ENCODE measurements at regions not wholly inside any gene's neighbourhood (a gene's known extent, or its start where the extent isn't known, plus 50 kb on each side); places are given as distances from the start of the nearest gene placed in this dataset.

DNA sequence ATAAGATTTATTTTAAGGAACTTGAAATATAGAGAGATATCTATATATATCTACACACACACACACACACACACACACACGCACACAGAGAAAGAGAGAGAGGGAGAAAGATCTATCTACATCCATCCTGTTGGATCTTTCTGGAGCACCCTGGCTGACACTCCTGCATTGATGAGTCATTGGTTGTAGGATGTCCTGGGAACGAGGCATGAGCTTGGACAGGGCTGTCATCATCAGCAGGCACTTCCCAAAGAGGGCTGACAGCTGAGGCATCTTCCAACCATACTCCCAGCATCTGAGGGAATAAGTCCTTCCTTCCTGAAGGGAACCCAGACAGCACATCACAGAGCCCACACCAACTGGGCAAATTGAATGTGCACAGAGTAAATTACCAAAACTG, 99.1 kb upstream of the ERG start:
- Histone ChIP-seq H3K4me3 (ENCODE audit: low read length) (no peak overlapping the region), H3K4me1 (ENCODE audit: insufficient read depth, low read length) (no peaks in the 10 kb centered on the region), H3K9me3 (ENCODE audit: low read length) (no peaks in the 10 kb centered on the region), H2AFZ (ENCODE audit: low read depth, low read length) (no peak overlapping the region), H3K36me3 (ENCODE audit: insufficient read depth, low read length) (no peaks in the 10 kb centered on the region), H3K27me3 (ENCODE audit: insufficient read depth, low read length) (no peaks in the 10 kb centered on the region)

DNA sequence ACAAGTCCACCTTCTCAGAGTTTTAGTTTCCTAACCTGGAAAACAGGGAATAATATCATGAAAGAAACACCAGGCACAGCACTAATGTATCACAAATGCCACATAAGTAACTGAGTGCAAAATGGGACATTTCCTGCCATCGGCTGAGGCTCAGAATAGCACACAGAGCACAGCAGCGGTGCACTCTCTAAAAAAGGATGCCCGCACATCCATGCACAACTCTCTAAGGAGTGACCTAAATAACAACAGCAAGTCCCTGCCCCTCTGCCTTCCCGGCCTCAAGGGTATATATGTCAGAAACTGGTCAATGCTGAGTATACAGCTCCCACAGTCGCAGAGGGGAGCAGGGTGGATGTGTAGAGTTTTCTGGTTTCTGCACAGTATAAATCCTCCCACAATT, 100.1 kb upstream of the ERG start:
- H3K27me3 ChIP-seq (ENCODE audit: insufficient read depth, low read length): no peaks in the 10 kb centered on the region
- H3K9me3 ChIP-seq (ENCODE audit: low read length): no peaks in the 10 kb centered on the region
- H3K4me1 ChIP-seq (ENCODE audit: insufficient read depth, low read length): no peaks in the 10 kb centered on the region
- H3K36me3 ChIP-seq (ENCODE audit: insufficient read depth, low read length): no peaks in the 10 kb centered on the region
- no peak overlapping the region for H3K4me3 ChIP-seq (ENCODE audit: low read length)
- H2AFZ ChIP-seq (ENCODE audit: low read depth, low read length): no peak overlapping the region

DNA sequence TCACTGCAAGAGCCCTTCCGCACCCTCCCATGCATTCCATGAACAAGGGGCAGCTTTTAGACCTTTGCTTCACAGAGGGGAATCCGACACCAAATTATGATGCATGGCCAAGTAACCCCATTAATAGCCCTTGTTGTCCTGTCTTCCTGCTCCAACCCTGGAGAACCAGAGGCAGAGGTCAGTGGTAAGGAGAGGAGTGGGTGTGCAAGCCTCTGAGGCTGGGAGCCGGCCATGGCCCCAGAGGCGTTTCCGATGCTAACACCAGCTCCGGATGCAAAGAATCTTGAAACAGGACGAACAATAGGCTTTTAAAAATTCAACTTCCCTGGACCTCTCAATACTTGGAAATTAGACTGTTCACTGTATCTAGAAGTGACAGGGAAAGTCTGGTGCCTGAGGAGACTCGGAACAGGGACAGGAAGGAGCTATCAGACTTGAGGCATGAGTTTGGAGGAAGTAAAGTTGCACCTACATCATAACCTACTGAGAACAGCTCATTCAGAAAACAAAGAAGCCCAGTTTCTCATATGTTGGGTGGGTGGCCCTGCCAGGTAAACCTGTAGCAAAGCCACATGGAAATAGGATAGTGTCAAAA, 101.2 kb upstream of the ERG start:
- Histone ChIP-seq H2AFZ (ENCODE audit: low read depth, low read length) (no peak overlapping the region), H3K9me3 (ENCODE audit: low read length) (no peaks in the 10 kb centered on the region), H3K27me3 (ENCODE audit: insufficient read depth, low read length) (no peaks in the 10 kb centered on the region), H3K4me3 (ENCODE audit: low read length) (no peak overlapping the region), H3K36me3 (ENCODE audit: insufficient read depth, low read length) (no peaks in the 10 kb centered on the region), H3K4me1 (ENCODE audit: insufficient read depth, low read length) (peaks cover under 1% of the 10 kb centered on the region)

DNA sequence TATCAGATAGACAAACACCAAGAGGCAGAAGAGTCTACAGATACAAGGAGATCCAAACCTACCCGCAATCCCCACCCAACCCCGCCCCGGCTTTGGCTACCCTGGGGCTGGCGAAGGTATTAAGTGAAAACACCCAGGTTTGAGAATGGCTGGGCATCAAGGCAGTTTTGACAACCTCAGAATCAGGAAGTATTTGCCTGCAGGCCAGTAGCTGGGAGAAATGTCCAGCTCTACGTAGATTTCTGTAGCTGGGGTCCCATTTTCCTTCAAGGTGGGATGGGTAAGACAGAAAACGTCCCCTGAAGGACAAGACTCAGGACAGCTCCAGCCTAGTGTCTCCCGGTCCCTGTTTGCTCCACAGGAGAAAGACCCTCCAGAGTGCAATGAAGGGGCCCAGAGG, 101.8 kb upstream of the ERG start:
- no peaks in the 10 kb centered on the region for H3K9me3 ChIP-seq (ENCODE audit: low read length)
- no peaks in the 10 kb centered on the region for H3K36me3 ChIP-seq (ENCODE audit: insufficient read depth, low read length)
- H3K4me3 ChIP-seq (ENCODE audit: low read length): no peak overlapping the region
- no peak overlapping the region for H2AFZ ChIP-seq (ENCODE audit: low read depth, low read length)
- peaks cover 4% of the 10 kb centered on the region for H3K4me1 ChIP-seq (ENCODE audit: insufficient read depth, low read length)
- no peaks in the 10 kb centered on the region for H3K27me3 ChIP-seq (ENCODE audit: insufficient read depth, low read length)

DNA sequence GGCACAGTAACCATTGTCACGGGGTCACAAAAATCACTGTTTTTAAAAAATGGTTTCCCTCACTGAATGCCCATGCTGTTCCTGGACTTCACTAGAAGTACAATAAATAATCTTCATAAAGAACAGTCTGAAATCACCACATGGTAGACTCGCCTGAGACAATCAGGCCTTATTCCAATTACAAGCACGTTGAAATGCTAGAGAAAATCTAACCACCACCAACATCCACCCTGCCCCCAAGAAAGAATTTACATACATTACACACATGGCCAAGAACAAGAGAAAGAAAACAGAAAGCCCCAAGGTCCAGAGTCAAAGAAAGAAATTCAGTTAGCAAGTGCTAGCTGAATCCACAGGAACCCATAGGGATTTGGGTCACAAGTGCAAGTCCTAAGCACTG, 107.0 kb upstream of the ERG start:
- H3K9me3 ChIP-seq (ENCODE audit: low read length): no peaks in the 10 kb centered on the region

DNA sequence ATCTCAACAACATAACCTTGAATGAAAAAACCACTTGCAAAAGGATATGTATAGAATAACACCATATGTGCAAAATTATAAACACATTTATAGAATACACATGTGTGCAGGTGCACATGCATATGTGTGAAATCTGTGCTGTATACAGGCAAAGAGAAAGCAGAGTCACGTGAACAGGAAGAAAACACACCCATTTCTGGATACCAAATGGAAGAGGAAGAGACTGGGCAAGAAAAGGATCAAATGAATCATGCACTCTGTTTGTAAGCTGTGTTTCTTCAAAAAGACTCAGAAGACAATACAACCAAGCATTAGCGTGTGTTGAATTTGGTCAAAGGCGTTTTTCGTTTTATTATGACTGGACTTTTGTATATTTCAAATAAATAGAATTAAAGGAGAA, 111.3 kb upstream of the ERG start:
- Histone ChIP-seq H3K4me1 (ENCODE audit: insufficient read depth, low read length) (peaks cover 5% of the 10 kb centered on the region), H3K36me3 (ENCODE audit: insufficient read depth, low read length) (no peaks in the 10 kb centered on the region), H3K9me3 (ENCODE audit: low read length) (no peaks in the 10 kb centered on the region), H3K4me3 (ENCODE audit: low read length) (no peak overlapping the region), H3K27me3 (ENCODE audit: insufficient read depth, low read length) (peaks cover 3% of the 10 kb centered on the region), H2AFZ (ENCODE audit: low read depth, low read length) (no peak overlapping the region)

More for the DNA sequence above, 107.0 kb upstream of the ERG start:
- Histone ChIP-seq H3K36me3 (ENCODE audit: insufficient read depth, low read length) (no peaks in the 10 kb centered on the region), H3K4me3 (ENCODE audit: low read length) (no peak overlapping the region), H2AFZ (ENCODE audit: low read depth, low read length) (peak overlapping the region; percentile 61), H3K4me1 (ENCODE audit: insufficient read depth, low read length) (peaks cover 7% of the 10 kb centered on the region), H3K27me3 (ENCODE audit: insufficient read depth, low read length) (peaks cover 3% of the 10 kb centered on the region)

DNA sequence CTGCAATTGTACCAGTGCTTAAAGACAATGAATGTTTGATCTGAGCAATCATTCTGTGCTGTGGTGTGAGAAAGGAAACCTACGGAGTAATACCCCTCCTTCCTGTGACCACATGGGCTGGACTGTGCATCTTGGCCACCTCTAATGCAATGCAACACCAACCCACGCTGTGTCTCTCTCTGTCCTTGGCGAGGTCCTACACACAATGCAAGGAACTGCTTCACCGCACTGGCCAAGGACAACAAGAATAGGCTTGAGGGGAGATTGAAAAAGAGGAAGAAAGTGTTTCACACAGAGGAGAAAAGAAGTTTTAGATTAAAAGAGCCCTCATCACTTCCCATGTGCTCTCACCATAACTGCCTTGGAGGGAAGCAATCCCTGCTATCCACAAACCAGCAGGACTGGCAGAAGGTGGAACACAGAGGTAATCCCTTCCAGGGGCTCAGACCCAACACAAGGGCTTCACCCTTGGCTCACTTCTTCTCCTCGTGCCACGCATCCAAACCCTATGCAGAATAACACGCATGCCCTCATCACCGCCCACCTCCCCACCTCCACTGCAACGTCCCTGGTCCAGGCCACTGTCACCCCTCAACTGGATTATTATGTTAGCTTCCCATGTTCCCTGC, 112.5 kb upstream of the ERG start:
- Histone ChIP-seq H3K9me3 (ENCODE audit: low read length) (no peaks in the 10 kb centered on the region), H3K4me1 (ENCODE audit: insufficient read depth, low read length) (no peaks in the 10 kb centered on the region), H2AFZ (ENCODE audit: low read depth, low read length) (no peak overlapping the region), H3K27me3 (ENCODE audit: insufficient read depth, low read length) (no peaks in the 10 kb centered on the region), H3K4me3 (ENCODE audit: low read length) (no peak overlapping the region), H3K36me3 (ENCODE audit: insufficient read depth, low read length) (no peaks in the 10 kb centered on the region)

DNA sequence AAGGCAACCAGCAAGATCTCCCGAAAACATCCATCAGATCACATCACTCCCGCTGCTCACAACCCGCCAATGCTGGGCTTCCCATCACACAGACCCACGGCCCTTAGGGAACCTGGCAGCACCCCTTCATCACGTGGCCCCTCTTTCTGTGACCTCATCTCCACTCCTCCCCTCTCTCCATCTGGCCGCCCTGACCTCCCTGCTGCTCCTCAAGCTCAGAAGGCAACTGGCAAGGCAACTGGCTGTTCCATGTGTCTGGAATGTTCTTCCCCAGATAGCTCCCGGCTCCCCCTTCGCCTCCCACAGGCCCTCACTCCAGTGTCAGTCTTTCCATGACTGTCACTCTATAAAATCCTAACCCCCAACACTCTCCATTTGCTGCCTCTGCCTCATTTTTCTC, 113.0 kb upstream of the ERG start:
- H3K27me3 ChIP-seq (ENCODE audit: insufficient read depth, low read length): no peaks in the 10 kb centered on the region
- H3K36me3 ChIP-seq (ENCODE audit: insufficient read depth, low read length): no peaks in the 10 kb centered on the region
- no peaks in the 10 kb centered on the region for H3K4me1 ChIP-seq (ENCODE audit: insufficient read depth, low read length)
- no peak overlapping the region for H2AFZ ChIP-seq (ENCODE audit: low read depth, low read length)
- H3K9me3 ChIP-seq (ENCODE audit: low read length): no peaks in the 10 kb centered on the region
- no peak overlapping the region for H3K4me3 ChIP-seq (ENCODE audit: low read length)

DNA sequence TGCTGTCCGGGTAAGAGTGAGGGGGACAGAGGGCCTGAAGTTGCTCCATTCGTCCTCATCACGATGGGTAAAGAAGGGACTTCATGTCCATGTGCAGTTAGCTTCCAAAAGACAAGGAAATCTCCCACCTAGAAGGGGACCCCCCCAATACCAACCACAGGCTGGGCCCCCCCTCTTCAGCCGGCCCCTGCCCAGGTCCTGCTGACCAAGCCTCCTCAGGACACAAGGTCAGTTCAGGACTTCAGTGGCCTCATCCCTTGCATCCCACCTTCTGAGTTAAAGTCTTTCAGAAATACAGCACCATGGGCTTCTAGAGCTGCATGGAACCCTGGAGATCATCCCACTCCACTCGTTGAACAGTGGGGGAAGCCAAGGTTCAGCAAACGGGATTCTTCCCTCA, 115.4 kb upstream of the ERG start:
- Histone ChIP-seq H3K4me1 (ENCODE audit: insufficient read depth, low read length) (no peaks in the 10 kb centered on the region), H2AFZ (ENCODE audit: low read depth, low read length) (no peak overlapping the region), H3K27me3 (ENCODE audit: insufficient read depth, low read length) (no peaks in the 10 kb centered on the region), H3K9me3 (ENCODE audit: low read length) (no peaks in the 10 kb centered on the region), H3K36me3 (ENCODE audit: insufficient read depth, low read length) (no peaks in the 10 kb centered on the region), H3K4me3 (ENCODE audit: low read length) (no peak overlapping the region)

DNA sequence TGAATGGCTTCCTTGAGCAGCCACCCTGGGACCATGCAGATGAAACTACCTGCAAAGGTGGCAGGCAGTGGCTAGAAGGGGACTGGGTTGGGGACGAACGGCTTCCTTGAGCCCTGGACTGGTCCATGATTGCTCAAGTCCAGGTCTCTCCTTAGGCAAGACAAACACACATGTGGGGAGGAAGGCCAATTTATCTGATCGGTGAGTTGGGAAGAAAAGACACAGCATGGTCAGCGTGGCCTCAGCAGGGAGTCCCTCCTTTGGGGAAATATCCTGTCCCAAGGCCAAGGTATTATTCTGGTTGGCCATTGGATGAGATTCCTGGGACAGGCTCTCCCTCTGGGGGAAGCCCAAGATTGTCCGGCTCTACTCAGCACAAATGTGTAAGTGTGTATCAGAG, 116.3 kb upstream of the ERG start:
- Histone ChIP-seq H3K4me3 (ENCODE audit: low read length) (no peak overlapping the region), H2AFZ (ENCODE audit: low read depth, low read length) (no peak overlapping the region), H3K9me3 (ENCODE audit: low read length) (no peaks in the 10 kb centered on the region), H3K27me3 (ENCODE audit: insufficient read depth, low read length) (no peaks in the 10 kb centered on the region), H3K36me3 (ENCODE audit: insufficient read depth, low read length) (no peaks in the 10 kb centered on the region), H3K4me1 (ENCODE audit: insufficient read depth, low read length) (no peaks in the 10 kb centered on the region)

DNA sequence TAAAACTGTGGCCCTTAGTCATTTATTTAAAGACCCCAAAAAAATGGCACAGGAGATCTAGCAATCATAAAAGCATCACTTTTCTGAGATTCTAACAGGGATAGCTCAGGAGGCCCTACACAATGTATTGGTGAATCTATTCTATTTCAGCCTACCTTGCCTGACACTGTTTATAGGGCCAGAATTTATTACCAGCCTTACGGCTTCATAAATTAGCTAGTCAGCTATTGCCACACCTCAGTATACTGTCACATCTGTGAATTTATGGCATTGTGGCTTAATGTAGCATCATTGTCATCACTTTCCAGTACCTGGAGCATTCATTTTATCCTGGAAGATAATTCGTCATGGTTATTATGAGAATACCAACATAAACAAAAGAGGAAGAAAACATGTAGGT, 121.2 kb upstream of the ERG start:
- H2AFZ ChIP-seq (ENCODE audit: low read depth, low read length): no peak overlapping the region
- H3K27me3 ChIP-seq (ENCODE audit: insufficient read depth, low read length): no peaks in the 10 kb centered on the region
- H3K4me3 ChIP-seq (ENCODE audit: low read length): no peak overlapping the region

DNA sequence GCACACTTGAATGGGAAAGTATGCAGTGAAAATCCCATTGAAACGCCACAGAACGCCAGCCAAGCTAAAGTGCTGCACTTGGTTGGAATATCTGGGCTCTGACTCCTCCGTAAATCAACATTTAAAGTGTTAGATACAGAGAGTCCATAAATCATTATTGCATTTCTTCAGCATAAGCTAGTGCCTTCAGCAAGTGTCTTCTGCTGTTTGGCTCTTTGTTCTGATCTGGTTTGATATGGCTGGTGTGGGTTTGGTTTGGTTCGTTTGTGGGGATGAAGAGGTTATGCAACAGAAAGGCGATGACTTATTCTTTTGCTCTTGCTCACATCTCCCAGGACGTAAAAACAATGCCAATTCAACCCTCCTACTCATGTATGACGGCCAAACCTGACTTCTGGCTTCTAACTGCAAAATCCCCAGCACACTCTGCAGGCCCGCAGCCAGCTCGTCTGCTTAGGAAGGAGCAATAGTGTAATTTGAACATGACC, 121.8 kb upstream of the ERG start:
- Histone ChIP-seq H3K36me3 (ENCODE audit: insufficient read depth, low read length) (no peaks in the 10 kb centered on the region), H3K4me1 (ENCODE audit: insufficient read depth, low read length) (no peaks in the 10 kb centered on the region), H3K27me3 (ENCODE audit: insufficient read depth, low read length) (no peaks in the 10 kb centered on the region), H3K9me3 (ENCODE audit: low read length) (no peaks in the 10 kb centered on the region), H2AFZ (ENCODE audit: low read depth, low read length) (no peak overlapping the region), H3K4me3 (ENCODE audit: low read length) (no peak overlapping the region)

More for the DNA sequence above, 121.2 kb upstream of the ERG start:
- Histone ChIP-seq H3K36me3 (ENCODE audit: insufficient read depth, low read length) (no peaks in the 10 kb centered on the region), H3K4me1 (ENCODE audit: insufficient read depth, low read length) (no peaks in the 10 kb centered on the region), H3K9me3 (ENCODE audit: low read length) (no peaks in the 10 kb centered on the region)

DNA sequence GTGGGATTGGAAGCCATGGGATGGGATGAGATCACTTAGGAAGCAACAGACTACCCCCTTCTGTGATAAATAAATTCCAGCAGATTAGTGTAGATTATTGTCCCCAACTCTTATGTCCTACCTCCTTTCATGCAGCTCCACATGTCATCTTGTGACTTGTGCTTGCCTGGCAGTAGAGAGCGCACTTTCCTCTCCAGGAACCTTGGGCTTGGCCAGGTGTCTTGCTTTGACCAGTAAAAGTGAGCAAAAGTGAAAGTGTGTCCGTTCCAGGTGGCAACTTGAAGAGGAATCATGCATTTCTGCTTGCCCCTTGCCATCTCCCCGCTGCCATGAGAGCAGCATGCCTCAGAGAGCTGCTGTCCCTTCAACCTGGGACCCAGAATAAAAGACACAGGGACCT, 122.9 kb upstream of the ERG start:
- no peaks in the 10 kb centered on the region for H3K9me3 ChIP-seq (ENCODE audit: low read length)

More for the DNA sequence above, 122.9 kb upstream of the ERG start:
- H3K4me3 ChIP-seq (ENCODE audit: low read length): no peak overlapping the region
- H3K4me1 ChIP-seq (ENCODE audit: insufficient read depth, low read length): no peaks in the 10 kb centered on the region
- no peak overlapping the region for H2AFZ ChIP-seq (ENCODE audit: low read depth, low read length)
- no peaks in the 10 kb centered on the region for H3K27me3 ChIP-seq (ENCODE audit: insufficient read depth, low read length)
- no peaks in the 10 kb centered on the region for H3K36me3 ChIP-seq (ENCODE audit: insufficient read depth, low read length)

Measured in neuron (in vitro differentiated cells).